Skin of body (tissue), 1 donor: ENCODE measurements at regions not wholly inside any gene's neighbourhood (a gene's known extent, or its start where the extent isn't known, plus 50 kb on each side); places are given as distances from the start of the nearest gene placed in this dataset.

Experiments
- DNase-seq: peaks from one replicate; lab custom pipeline; 2025; lab: John Stamatoyannopoulos, UW

- DNase-seq: no peak
Observed at GRCh38 chr13:85099245-85099644, 700.0 kb downstream of the SLITRK6 start.

- no peak for DNase-seq
Observed at GRCh38 chr13:85095418-85096272, 703.6 kb downstream of the SLITRK6 start.

- DNase-seq: no peak
Observed at GRCh38 chr13:85093808-85094207, 705.4 kb downstream of the SLITRK6 start.

- no peak for DNase-seq
Observed at GRCh38 chr13:85091631-85092234, 707.5 kb downstream of the SLITRK6 start.

- DNase-seq: no peak
Observed at GRCh38 chr13:85089186-85089585, 710.0 kb downstream of the SLITRK6 start.

GRCh38 chr13:85080691-85081090, 718.5 kb downstream of the SLITRK6 start:
- no peak for DNase-seq

- DNase-seq: no peak
Observed at GRCh38 chr13:85076343-85076742, 722.9 kb downstream of the SLITRK6 start.

GRCh38 chr13:85074543-85075313, 724.5 kb downstream of the SLITRK6 start:
- no peak for DNase-seq

GRCh38 chr13:85068231-85068630, 731.0 kb downstream of the SLITRK6 start:
- no peak for DNase-seq

- no peak for DNase-seq
Observed at GRCh38 chr13:85040215-85040614, 759.0 kb downstream of the SLITRK6 start.

GRCh38 chr13:85031771-85032170, 767.4 kb downstream of the SLITRK6 start:
- DNase-seq: no peak

GRCh38 chr13:85028035-85028434, 771.2 kb downstream of the SLITRK6 start:
- DNase-seq: no peak

GRCh38 chr13:85019121-85019520, 780.1 kb downstream of the SLITRK6 start:
- DNase-seq: no peak

- no peak for DNase-seq
Observed at GRCh38 chr13:85013006-85013405, 786.2 kb downstream of the SLITRK6 start.

GRCh38 chr13:85009447-85009846, 789.8 kb downstream of the SLITRK6 start:
- DNase-seq: no peak

GRCh38 chr13:84999252-84999651, 800.0 kb downstream of the SLITRK6 start:
- DNase-seq: no peak

- no peak for DNase-seq
Observed at GRCh38 chr13:84998681-84999080, 800.5 kb downstream of the SLITRK6 start.

- DNase-seq: no peak
Observed at GRCh38 chr13:84997858-84998257, 801.4 kb downstream of the SLITRK6 start.

- DNase-seq: no peak
Observed at GRCh38 chr13:84994582-84994981, 804.6 kb downstream of the SLITRK6 start.

GRCh38 chr13:84985860-84986259, 813.4 kb downstream of the SLITRK6 start:
- DNase-seq: no peak

- no peak for DNase-seq
Observed at GRCh38 chr13:84983321-84983720, 815.9 kb downstream of the SLITRK6 start.

- no peak for DNase-seq
Observed at GRCh38 chr13:84980571-84980970, 818.6 kb downstream of the SLITRK6 start.
